DMS153 treated with DMSO at 0.1 percent for 48 hours (cell line): ENCODE measurements at regions not wholly inside any gene's neighbourhood (a gene's known extent, or its start where the extent isn't known, plus 50 kb on each side); places are given as distances from the start of the nearest gene placed in this dataset.

Experiments used
- DNase-seq: peaks from one replicate; lab custom pipeline; 2025; ENCODE audit not compliant: unreplicated experiment; lab: John Stamatoyannopoulos, UW

- no peak for DNase-seq
Measured at GRCh38 chr18:41155910-41156851, 798.9 kb upstream of the PIK3C3 start.

DNA sequence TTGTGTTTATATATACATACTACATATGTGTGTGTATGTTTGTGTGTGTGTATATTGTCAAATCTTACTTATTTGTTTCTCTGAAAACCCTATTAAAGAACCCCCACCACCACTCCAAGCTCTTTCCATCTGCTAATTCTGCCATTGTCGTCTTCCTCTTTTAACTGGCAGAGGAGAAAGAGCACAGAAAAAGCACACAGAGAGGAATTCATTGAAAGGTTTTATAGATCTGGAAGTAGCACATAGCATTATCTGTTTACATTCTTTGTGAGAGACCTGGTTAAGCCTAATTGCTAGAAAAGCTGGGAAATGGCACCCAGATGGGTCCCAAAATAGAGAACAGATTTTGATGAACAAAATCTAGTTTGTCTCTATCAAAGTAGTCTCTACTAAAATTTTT is 800.0 kb upstream of the PIK3C3 start:
- DNase-seq: no peak

DNA sequence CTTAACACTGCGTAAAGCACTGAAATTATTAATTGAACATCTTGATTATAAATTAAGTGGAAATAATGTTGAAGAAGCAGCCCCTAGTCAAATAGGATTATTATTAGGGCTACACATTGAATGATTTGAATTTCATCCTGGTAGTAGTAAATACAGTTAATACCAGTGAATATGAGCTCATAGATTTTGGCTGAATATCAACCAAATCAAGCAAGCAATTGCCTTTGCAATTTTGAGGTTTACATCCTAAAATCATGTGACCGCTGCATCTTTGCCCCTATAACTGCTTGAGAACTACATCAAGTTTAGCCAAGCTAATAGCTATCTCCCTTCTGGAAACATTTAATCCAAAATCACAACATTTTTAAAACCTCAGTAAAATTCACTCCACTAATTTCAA is 801.2 kb upstream of the PIK3C3 start:
- DNase-seq: no peak

DNA sequence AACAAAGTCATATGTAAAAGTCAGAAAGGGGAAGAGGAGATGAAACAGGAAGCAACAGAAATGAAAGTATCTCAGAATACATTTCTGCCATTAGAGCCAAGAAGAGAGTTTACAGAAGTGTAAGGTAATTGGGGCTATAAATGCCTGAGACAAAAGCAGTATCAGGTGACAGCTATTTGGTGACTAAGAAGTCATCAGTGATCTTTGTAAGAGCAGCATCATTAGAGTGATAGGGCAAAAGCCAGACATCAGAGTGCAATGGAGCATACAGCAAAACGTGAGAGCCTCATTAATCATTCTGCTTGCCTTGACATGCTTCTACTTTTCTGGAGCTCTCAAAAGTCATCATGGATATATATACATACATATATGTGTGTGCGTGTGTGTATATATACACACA is 804.7 kb upstream of the PIK3C3 start:
- DNase-seq: no peak

DNA sequence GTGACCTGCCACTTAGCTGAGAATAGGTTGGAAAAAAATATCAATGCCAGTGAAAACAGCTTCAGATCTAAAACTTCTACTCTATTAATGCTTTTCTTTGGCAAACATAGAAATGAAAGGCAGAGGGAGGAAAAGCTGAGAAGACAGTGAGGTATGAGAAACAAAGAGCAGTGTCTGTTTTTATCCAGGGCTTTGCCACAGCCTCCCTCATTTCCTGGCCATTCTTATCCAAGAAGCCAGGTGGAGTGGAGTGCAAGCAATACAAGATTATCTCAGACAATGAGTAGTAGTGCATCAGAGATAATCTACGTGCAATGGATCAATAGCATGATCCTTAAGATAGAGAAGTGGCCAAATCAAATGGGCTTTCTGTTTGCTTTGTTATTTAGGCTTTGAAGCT is 808.7 kb upstream of the PIK3C3 start:
- DNase-seq: no peak

DNA sequence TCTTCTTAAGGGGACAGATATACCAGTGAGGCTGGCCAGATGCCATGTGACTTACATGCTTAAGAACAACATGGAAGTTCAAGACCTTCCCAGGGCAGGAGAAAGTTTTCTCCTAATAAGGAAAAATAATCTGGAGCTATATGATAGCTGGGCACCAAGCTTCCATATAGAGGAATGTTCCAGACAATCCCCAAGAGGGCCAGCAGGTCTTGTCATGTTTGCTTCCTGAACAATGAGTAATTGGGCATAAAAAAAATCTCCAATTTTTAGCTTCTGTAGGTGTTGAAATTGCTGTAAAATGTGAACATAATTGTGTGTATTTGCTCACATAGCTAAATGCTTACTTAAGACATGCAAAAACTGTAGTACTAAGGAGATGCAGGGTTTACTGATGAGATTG is 809.5 kb upstream of the PIK3C3 start:
- DNase-seq: no peak

- no peak for DNase-seq
Measured at GRCh38 chr18:41144441-41144840, 810.6 kb upstream of the PIK3C3 start.

GRCh38 chr18:41140506-41140905 is 814.5 kb upstream of the PIK3C3 start:
- no peak for DNase-seq

GRCh38 chr18:41135146-41135545 is 819.9 kb upstream of the PIK3C3 start:
- no peak for DNase-seq

DNA sequence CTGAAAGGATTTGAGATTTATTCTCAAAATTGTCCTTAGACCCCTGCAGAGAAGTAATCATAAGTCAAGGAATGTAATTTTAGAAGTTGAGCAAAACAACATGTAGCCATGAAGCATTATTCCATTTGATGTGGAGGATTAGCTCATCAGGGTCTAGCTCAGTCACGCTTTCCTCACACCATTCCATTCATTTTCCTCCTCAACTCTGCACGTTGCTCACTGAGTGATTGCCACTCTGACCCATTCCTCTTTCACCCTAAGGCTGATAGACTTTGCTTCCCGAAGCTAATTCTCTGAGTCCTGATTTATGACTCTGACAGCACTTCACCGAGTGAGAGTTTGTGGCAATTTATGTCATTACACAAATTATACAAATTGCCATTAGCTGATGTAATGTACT is 820.6 kb upstream of the PIK3C3 start:
- no peak for DNase-seq

- DNase-seq: no peak
Measured at GRCh38 chr18:41131050-41131449, 824.0 kb upstream of the PIK3C3 start.

- no peak for DNase-seq
Measured at GRCh38 chr18:41128545-41128944, 826.5 kb upstream of the PIK3C3 start.

DNA sequence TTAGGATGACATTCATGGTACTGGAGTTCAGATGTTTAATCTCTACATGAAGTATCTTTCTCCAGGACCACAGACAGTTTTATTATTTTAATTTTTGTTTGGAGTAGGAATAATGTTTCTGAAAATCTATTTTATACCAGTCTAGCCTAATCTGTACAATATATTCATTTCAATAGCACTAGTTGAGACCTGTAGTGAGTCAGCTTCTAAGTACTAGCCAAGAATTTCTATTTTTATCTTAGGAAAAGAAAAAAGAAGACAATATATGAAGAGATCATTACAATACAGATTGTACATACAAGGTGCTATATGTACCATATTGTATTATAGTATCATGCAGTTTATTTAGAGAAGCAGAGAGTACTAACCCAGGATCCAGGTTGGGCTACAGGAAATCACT is 826.9 kb upstream of the PIK3C3 start:
- DNase-seq: no peak

DNA sequence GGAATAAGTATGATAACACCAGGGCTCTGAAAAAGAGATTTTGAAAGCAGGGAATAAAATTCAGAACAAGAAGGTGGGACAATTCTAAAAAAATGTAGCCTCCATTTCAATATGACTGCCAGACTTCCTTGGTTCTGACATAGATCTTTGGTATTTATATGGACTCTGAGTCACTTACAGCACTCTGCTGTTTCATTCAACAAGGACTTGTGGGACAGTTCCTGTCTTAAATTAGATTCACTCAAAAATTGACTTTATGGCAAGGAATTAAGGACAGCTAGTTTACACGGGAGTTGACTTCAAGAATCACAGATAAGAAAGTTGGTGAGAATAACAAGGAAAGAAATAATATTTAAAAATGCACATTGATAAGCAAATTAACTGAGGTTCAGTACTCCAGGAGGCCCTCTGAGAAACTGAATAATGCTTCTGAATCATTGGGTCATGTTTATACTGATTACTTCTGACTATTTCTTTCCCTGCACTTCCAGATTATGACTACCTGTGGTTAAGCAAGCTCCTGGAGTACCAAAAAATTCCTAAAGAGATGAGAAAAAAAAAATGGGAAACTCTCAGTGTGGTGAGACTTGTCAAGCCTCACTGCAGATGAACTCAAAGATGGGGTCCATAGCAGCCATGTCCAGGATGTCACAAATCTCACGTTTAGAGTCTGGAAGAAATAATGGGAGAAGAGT is 828.3 kb upstream of the PIK3C3 start:
- DNase-seq: no peak

GRCh38 chr18:41121116-41121826 is 833.8 kb upstream of the PIK3C3 start:
- no peak for DNase-seq

DNA sequence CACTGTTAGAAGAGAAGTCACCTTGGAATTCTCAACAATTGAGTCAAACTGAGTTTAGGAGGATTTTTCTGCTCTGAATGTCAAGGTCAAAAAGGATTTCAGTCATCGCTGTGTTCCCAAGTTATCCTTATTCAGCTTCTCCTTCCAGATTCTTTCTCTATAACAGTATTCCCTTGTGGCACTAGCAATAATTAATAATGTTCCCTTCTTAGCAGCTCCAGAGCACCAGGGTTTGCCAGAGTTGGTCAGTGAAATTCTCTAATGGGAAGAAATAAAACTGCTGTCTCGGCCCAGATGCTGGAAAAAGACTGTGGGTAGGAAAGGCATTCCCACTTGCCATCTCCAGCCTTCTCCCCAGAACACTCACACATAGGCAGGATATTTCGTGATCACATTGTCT is 836.0 kb upstream of the PIK3C3 start:
- no peak for DNase-seq

GRCh38 chr18:41113885-41114482 is 841.0 kb upstream of the PIK3C3 start:
- no peak for DNase-seq

DNA sequence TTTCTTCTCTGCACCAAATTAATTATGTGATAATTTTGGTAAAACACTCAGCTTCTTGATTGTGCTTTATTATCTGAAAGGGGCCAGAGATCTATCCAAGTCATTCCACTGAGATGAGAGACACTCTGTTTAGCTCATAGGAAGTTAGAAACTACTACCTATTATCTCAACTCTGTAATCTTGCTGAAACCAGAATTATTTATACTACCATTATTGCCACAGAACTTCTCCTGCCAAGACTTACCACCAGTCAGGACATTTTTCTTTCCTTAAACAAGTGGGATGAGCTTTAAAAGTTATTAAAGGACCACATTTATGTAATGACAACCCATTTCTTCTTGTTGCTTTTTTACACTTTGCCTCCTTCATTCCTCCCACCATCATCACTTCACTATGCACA is 855.6 kb upstream of the PIK3C3 start:
- DNase-seq: no peak

GRCh38 chr18:41096504-41096903 is 858.5 kb upstream of the PIK3C3 start:
- DNase-seq: peak; percentile 69

- no peak for DNase-seq
Measured at GRCh38 chr18:41077076-41077475, 878.0 kb upstream of the PIK3C3 start.

GRCh38 chr18:41075212-41075611 is 879.8 kb upstream of the PIK3C3 start:
- DNase-seq: no peak
